Activated T-helper 1 cell treated with anti-CD3 and anti-CD28 coated beads, Interleukin-12 subunit alpha, Interleukin-12 subunit beta, Interleukin-2, Interleukin-4 antibody, amounts not matched to agents 30 ng/mL and 10 ng/mL and 1 ng/mL, durations not matched to agents 14 hours and 24 hours and 36 hours (primary cell): ENCODE measurements at regions not wholly inside any gene's neighbourhood (a gene's known extent, or its start where the extent isn't known, plus 50 kb on each side); places are given as distances from the start of the nearest gene placed in this dataset.

Experiments
- DNase-seq: peaks from one replicate; pipeline ENCODE4 v3.0.0; 2021; ENCODE audit warnings: low spot score
- H3K27ac Mint-ChIP-seq: one replicate; pipeline ENCODE4 v1.8.0; 2021; ENCODE audit warnings: mild to moderate bottlenecking, mixed read lengths
- H3K27me3 Mint-ChIP-seq: one replicate; pipeline ENCODE4 v1.8.0; 2022; ENCODE audit warnings: mild to moderate bottlenecking, moderate library complexity, mixed read lengths; ENCODE audit not compliant: insufficient read depth
- H3K36me3 Mint-ChIP-seq: one replicate; pipeline ENCODE4 v1.8.0; 2021; ENCODE audit warnings: low read depth, mixed read lengths
- H3K4me1 Mint-ChIP-seq: one replicate; pipeline ENCODE4 v1.8.0; 2021; ENCODE audit warnings: low read depth, mixed read lengths
- H3K4me3 Mint-ChIP-seq: one replicate; pipeline ENCODE4 v1.8.0; 2021; ENCODE audit warnings: mild to moderate bottlenecking, moderate library complexity, mixed read lengths
- H3K9me3 Mint-ChIP-seq: one replicate; pipeline ENCODE4 v1.8.0; 2021; ENCODE audit warnings: mixed read lengths
- intact Hi-C: fragments of 100-400 bp; cut with micrococcal nuclease; formaldehyde crosslinking; loops from one replicate; pipeline ENCODE4 v1.15.1; 2024

DNA sequence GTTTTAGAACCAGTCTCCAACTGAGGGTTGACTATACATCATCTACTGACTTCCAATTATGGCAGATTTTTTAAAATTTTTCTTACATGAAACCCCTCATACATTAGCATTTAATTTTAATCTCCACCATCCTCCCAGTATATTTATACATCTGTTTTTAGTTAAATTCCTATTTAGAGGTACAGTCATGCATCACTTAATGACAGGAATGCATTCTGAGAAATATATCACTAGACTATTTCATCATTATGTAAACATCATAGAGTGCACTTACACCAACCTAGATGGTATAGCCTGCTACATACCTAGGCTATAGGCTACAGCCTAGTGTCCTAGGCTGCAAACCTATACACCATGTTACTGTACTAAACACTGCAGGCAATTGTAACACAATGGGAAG lies 316.7 kb upstream of the MARCKS start:
- H3K27ac Mint-ChIP-seq = no peak overlapping the region
- intact Hi-C loops = no loop called here
- no peaks in the 10 kb centered on the region for H3K4me1 Mint-ChIP-seq
- DNase-seq = no peak
- H3K4me3 Mint-ChIP-seq = no peak overlapping the region
- H3K36me3 Mint-ChIP-seq = no peaks in the 10 kb centered on the region
- H3K27me3 Mint-ChIP-seq = no peaks in the 10 kb centered on the region
- no peaks in the 10 kb centered on the region for H3K9me3 Mint-ChIP-seq

DNA sequence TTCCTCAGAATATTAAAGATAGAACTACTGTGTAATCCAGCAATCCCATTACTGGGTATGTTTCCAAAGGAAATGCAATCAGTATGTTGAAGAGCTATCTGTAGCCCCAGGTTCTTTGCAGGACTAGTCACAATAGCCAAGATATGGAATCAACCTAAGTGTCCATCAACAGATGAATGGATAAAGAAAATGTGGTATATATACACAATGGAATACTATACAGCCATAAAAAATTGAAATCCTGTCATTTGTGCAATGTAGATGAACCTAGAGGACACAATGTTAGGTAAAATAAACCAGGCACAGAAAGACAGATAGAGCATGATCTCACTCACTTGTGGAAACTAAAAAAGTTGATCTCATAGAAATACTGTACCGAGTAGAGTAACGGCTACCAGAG lies 306.0 kb upstream of the MARCKS start:
- no peak for DNase-seq
- Mint-ChIP-seq H3K9me3 (peaks cover 5% of the 10 kb centered on the region), H3K4me3 (no peak overlapping the region), H3K36me3 (no peaks in the 10 kb centered on the region), H3K4me1 (no peaks in the 10 kb centered on the region), H3K27me3 (no peaks in the 10 kb centered on the region), H3K27ac (no peak overlapping the region)
- intact Hi-C loops = no loop called here

DNA sequence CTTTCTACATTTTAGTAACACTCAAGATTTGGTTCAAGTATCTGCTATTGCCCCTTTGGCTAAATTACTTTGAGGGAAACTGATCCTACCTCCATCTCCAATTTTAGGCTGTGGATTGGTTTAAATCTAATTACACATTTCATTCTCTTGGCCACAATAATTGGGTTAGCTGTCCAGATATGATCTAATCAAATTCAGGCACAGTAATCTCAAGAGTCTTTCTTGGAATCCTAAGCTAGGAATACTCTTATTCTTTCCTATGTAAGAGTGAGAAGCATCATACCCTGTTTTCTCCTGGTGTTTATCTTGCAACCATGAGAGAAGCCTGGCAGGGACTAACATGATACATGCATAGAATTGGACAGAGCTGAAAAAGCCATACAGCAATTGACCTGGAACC lies 300.4 kb upstream of the MARCKS start:
- intact Hi-C loops = no loop called here
- Mint-ChIP-seq H3K4me1 (no peaks in the 10 kb centered on the region), H3K27ac (no peak overlapping the region), H3K27me3 (no peaks in the 10 kb centered on the region), H3K4me3 (no peak overlapping the region), H3K36me3 (no peaks in the 10 kb centered on the region), H3K9me3 (no peaks in the 10 kb centered on the region)
- no peak for DNase-seq

DNA sequence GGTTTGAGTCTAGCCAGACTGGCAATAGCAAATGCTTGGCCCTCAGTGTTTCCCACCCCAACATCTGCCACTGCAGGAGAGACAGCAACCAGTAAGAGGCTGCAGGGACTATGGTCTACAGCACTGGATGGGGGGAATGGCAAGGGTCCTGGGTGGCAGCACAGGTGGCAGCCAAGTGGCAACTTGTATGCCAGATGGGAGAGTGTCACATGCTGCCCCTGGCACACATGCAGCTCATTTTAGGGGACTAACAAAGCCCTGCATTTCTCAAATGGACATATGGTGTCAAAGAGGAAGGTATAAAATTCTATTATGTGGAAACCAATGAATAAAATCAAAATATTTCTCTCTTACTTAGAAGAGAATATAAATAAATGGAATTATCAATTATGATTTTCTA lies 298.7 kb upstream of the MARCKS start:
- H3K4me3 Mint-ChIP-seq = no peak overlapping the region
- no peaks in the 10 kb centered on the region for H3K36me3 Mint-ChIP-seq
- H3K27me3 Mint-ChIP-seq = no peaks in the 10 kb centered on the region
- no peak for DNase-seq
- no peaks in the 10 kb centered on the region for H3K9me3 Mint-ChIP-seq
- H3K4me1 Mint-ChIP-seq = no peaks in the 10 kb centered on the region
- H3K27ac Mint-ChIP-seq = no peak overlapping the region
- intact Hi-C loops = no loop called here

DNA sequence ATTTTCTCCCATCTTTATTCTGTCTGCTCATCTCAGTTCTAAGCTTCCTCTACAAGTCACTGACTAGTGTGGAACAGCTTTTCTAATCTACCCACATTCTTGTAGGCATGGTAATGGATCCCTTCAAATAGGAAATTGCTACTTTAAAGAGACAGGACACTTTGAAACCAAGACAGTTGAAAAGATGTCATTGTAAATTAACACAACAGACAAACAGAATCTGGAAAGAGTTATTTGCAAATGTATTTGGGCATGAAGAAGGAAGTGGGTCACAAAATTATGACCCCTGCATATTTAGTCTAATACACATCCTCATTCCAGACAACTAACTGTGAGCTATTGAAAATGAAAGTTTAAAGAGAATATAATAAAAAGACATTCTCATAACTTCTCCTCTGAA lies 298.2 kb upstream of the MARCKS start:
- no peak overlapping the region for H3K4me3 Mint-ChIP-seq
- DNase-seq = no peak
- no peaks in the 10 kb centered on the region for H3K27me3 Mint-ChIP-seq
- no peaks in the 10 kb centered on the region for H3K9me3 Mint-ChIP-seq
- intact Hi-C loops = no loop called here
- H3K36me3 Mint-ChIP-seq = no peaks in the 10 kb centered on the region
- H3K27ac Mint-ChIP-seq = no peak overlapping the region
- H3K4me1 Mint-ChIP-seq = no peaks in the 10 kb centered on the region

DNA sequence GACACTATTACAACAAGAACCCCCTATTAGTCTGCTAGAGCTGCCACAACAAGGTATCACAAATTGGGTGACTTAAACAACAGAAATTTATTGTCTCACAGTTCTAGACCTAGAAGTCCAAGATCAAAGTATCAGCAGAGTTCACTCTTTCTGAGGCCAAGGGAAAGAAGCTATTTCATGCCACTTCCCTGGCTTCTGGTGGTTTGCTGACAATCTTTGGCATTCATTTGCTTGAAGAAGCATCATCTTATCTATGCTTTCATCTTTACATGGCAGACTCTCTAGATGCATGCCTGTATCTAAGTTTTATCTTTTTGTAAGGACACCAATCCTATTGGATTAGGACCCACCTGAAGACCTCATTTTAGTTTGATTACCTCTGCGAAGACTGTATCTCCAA lies 296.8 kb upstream of the MARCKS start:
- DNase-seq = no peak
- H3K36me3 Mint-ChIP-seq = no peaks in the 10 kb centered on the region
- no peak overlapping the region for H3K4me3 Mint-ChIP-seq
- no peaks in the 10 kb centered on the region for H3K9me3 Mint-ChIP-seq
- no peaks in the 10 kb centered on the region for H3K27me3 Mint-ChIP-seq
- intact Hi-C loops = no loop called here
- H3K4me1 Mint-ChIP-seq = no peaks in the 10 kb centered on the region
- no peak overlapping the region for H3K27ac Mint-ChIP-seq

DNA sequence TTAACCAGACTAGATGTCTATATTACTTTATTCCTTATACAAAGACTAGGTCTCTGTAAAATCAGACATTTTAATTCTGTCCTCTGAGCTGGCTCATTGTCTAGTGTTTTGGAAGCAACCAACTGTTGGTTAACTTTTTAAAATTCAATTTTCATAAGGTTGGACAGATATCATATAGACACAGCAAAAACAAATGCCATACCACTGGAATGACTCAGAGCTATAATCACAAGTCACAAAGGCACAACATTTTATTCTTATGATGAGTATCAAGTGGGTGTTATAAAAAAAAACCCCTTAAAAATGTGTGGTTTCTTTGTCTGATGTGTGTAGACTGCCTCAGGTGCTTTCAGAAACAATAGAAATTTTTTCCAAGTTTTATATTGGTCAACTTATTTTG lies 296.2 kb upstream of the MARCKS start:
- H3K27me3 Mint-ChIP-seq = no peaks in the 10 kb centered on the region
- H3K27ac Mint-ChIP-seq = no peak overlapping the region
- no peaks in the 10 kb centered on the region for H3K9me3 Mint-ChIP-seq
- H3K36me3 Mint-ChIP-seq = no peaks in the 10 kb centered on the region
- DNase-seq = no peak
- H3K4me1 Mint-ChIP-seq = no peaks in the 10 kb centered on the region
- intact Hi-C loops = no loop called here
- no peak overlapping the region for H3K4me3 Mint-ChIP-seq

DNA sequence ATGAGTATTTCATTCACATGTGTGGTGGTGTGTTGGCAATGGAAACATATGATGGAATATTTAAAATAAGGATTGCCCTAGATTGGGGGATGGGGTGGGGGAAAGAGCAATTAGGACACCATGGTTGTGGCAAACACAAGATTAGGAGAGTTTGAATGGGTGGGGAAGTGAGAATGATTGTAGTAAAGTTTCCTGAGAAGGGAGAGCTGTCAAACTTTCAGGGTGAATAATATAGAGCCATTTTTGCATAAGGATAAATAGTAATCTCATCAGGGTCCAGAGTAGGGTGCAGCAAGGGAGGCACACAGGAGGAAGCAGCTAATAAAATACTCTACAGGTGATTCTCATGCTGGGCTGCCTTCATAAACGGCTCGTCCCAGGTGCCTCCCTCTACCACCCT lies 294.9 kb upstream of the MARCKS start:
- no peak for DNase-seq
- Mint-ChIP-seq H3K36me3 (no peaks in the 10 kb centered on the region), H3K4me3 (no peak overlapping the region), H3K27ac (no peak overlapping the region), H3K4me1 (no peaks in the 10 kb centered on the region), H3K27me3 (no peaks in the 10 kb centered on the region), H3K9me3 (no peaks in the 10 kb centered on the region)
- intact Hi-C loops = no loop called here

DNA sequence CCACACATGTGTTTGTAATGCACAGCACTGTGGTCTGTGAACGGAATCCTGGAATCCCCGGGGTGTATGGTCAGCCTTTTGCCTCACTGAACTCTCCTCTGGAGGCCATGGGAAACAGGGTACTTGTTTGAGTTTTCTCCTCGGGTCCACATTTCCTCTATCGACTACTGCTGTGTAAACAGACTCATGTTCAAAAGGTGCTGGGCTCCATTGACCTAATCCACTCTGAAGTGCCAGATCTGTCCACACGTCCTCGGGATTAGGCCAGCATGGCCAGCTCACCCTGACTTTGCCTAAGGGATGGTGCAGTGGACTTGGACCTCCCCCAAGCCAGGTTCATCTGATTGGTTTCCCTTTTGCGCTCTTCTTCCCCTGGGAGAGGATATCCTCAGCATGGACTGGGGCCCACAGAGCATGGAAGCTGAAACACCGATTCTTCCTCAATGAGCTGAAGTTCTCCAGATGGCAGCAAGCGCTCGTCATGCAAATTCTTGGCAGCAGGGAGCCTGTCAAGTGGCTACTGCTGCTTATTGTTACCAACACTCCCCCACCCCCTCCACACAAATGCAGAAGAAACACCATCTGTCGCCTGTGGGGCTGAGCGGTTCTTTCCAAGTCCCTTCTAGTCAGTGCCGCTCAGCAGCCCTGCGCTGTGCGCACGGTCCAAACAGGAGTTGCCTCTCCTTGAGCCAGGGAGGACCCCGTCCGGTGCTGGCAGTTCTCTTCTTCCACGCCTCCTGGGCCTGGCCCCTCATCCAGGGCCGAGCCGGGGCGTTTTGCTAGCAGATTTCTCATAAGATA lies 292.6 kb upstream of the MARCKS start:
- no peaks in the 10 kb centered on the region for H3K27me3 Mint-ChIP-seq
- no peak overlapping the region for H3K4me3 Mint-ChIP-seq
- H3K27ac Mint-ChIP-seq = no peak overlapping the region
- H3K36me3 Mint-ChIP-seq = no peaks in the 10 kb centered on the region
- H3K4me1 Mint-ChIP-seq = no peaks in the 10 kb centered on the region
- DNase-seq = no peak
- intact Hi-C loops = no loop called here
- H3K9me3 Mint-ChIP-seq = no peaks in the 10 kb centered on the region

DNA sequence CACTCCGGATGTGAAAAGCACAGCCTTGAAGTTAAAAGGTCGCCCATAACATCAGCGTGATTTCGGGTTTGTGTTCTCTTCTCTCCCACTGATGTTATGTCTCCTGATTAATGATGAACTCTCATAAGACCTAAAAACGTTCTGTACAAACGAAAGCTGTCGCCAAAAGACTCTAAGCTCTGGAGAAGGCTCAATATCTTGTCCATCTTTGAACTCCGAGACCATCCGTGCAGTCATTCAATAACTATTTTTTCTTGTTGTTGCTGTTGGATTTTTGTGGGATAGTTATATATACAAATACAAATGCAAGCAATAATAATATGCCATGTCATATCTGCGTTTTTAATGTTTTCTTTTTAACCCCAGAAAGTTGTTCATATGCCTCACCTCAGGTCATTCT lies 291.8 kb upstream of the MARCKS start:
- DNase-seq = no peak
- H3K9me3 Mint-ChIP-seq = no peaks in the 10 kb centered on the region
- H3K27ac Mint-ChIP-seq = no peak overlapping the region
- no peaks in the 10 kb centered on the region for H3K4me1 Mint-ChIP-seq
- H3K36me3 Mint-ChIP-seq = no peaks in the 10 kb centered on the region
- no peaks in the 10 kb centered on the region for H3K27me3 Mint-ChIP-seq
- no peak overlapping the region for H3K4me3 Mint-ChIP-seq
- intact Hi-C loops = no loop called here

DNA sequence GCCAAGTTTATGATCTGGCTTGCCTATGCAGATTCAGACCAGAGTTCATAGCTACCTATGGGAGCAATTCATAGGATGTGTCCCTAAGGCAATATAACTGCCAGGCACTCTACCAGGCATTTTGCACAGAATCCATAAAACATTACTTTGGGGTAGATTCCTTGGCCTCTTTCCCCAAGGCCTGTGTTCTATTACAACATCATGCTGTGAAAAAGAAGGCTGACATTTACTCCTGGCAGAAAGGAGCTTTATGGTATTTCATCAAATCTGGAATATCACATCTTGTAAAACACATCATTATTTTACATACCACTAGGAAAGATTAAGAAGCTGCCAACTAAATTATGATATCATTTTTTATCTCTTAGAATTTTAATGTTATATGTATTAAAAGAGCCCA lies 287.0 kb upstream of the MARCKS start:
- Mint-ChIP-seq H3K36me3 (no peaks in the 10 kb centered on the region), H3K27ac (no peak overlapping the region), H3K4me3 (no peak overlapping the region), H3K27me3 (no peaks in the 10 kb centered on the region), H3K4me1 (no peaks in the 10 kb centered on the region), H3K9me3 (no peaks in the 10 kb centered on the region)
- intact Hi-C loops = no loop called here
- no peak for DNase-seq

DNA sequence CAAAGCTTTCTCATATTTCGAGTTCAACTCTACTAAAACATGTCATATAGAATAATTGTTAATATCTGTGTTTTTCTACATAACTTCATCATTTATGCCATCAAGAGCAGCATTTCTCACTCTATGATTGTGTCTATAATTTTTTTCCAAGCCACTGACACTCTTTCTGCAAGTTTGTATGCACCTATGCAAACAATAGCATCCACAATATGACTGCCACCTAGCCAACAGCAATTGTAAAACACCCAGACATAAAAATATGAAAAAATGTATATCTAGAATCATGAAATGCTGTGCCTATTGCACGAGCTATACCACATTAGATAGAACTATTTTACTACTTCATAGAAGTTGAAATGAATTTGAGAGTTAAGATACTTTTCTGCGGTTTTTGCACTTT lies 286.5 kb upstream of the MARCKS start:
- intact Hi-C loops = no loop called here
- Mint-ChIP-seq H3K4me3 (no peak overlapping the region), H3K4me1 (no peaks in the 10 kb centered on the region), H3K9me3 (no peaks in the 10 kb centered on the region), H3K27me3 (no peaks in the 10 kb centered on the region), H3K36me3 (no peaks in the 10 kb centered on the region), H3K27ac (no peak overlapping the region)
- no peak for DNase-seq

DNA sequence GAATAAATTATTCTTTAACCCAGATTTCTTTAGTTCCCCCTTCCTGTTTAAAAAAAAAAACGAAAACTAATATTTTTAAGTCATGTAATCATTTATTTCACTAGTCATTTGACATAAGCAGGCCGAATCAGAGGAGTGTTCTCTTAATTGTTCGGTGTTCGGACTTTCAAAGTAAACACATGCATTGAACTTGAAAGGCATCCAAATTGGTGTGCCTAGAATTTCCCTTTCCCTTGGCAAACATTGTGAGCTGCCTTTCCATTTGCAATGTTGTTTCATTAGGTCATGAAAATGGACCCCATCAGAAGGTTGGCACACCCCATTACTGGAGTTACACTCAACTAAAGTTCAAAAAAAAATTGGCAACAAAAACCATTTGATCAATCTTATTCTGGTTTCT lies 283.0 kb upstream of the MARCKS start:
- no peak overlapping the region for H3K4me3 Mint-ChIP-seq
- no peaks in the 10 kb centered on the region for H3K9me3 Mint-ChIP-seq
- H3K4me1 Mint-ChIP-seq = no peaks in the 10 kb centered on the region
- no peak overlapping the region for H3K27ac Mint-ChIP-seq
- H3K27me3 Mint-ChIP-seq = no peaks in the 10 kb centered on the region
- no peak for DNase-seq
- H3K36me3 Mint-ChIP-seq = no peaks in the 10 kb centered on the region
- intact Hi-C loops = no loop called here

DNA sequence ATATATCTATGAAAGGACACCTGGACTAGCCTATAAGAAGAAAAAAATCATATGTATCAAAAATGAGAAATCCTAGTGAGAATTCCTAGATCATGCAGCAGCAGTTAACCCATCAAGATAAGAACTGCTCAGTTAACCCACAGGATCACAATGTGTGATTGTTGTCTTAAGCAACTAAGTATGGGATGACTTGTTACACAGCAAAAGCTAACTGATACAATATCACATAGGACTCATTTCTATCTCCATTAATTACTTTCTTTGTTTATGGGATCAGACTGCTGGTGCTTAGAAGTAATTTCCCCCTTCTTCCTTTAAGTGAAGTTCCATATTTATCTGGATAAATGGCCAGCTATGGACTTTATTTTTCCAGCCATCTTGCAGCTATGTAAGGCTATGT lies 280.8 kb upstream of the MARCKS start:
- Mint-ChIP-seq H3K4me1 (no peaks in the 10 kb centered on the region), H3K27me3 (no peaks in the 10 kb centered on the region), H3K27ac (no peak overlapping the region), H3K36me3 (no peaks in the 10 kb centered on the region), H3K4me3 (no peak overlapping the region), H3K9me3 (no peaks in the 10 kb centered on the region)
- intact Hi-C loops = no loop called here
- no peak for DNase-seq
